ENCODE measurements at regions not wholly inside any gene's neighbourhood (a gene's known extent, or its start where the extent isn't known, plus 50 kb on each side); places are given as distances from the start of the nearest gene placed in this dataset.

GRCh38 chr9:120066315-120066714 lies 513.7 kb downstream of the CDK5RAP2 start:
- FAIRE-seq, result no peak
- H3K9me3 ChIP-seq, result no peaks in the 10 kb centered on the region
- CTCF ChIA-PET, result no interaction called here
- no peak for DNase-seq (ENCODE audit: low read depth in 1 of 2, low spot score in 1 of 2)
- H3K4me1 ChIP-seq, result no peaks in the 10 kb centered on the region
- 3% methylated on average over 3 of the region's 3 CpGs for WGBS (ENCODE audit: missing lambda C conversion rate)
- no peak overlapping the region for H3K4me3 ChIP-seq
- no peak overlapping the region for H3K27ac ChIP-seq
- ATAC-seq, result no peak
- POLR2A ChIA-PET, result no interaction called here
- no peak overlapping the region for H3K4me2 ChIP-seq
- TF ChIP-seq RNF2 (IDR thresholded peaks at IDR 0.05; ENCODE audit: borderline replicate concordance, low read depth), result no peak
- TF ChIP-seq KDM5A (IDR thresholded peaks at IDR 0.05), result no peak
- no peak for TF ChIP-seq EP300 (IDR thresholded peaks at IDR 0.05)
- no peak for TF ChIP-seq CHD2 (IDR thresholded peaks at IDR 0.05; ENCODE audit: low read length, partially characterized antibody)
- no peak for TF ChIP-seq CHD4 (IDR thresholded peaks at IDR 0.05; ENCODE audit: borderline replicate concordance)
- TF ChIP-seq BCL3 (IDR thresholded peaks at IDR 0.05), result no peak
- TF ChIP-seq JUNB (IDR thresholded peaks at IDR 0.05), result no peak
- no peak for TF ChIP-seq USF2 (IDR thresholded peaks at IDR 0.05)
- no peak for TF ChIP-seq SREBF2 (IDR thresholded peaks at IDR 0.05)
- TF ChIP-seq MAZ (IDR thresholded peaks at IDR 0.05; ENCODE audit: borderline replicate concordance, low read depth, low read length), result no peak
- no peak for TF ChIP-seq CBX8 (IDR thresholded peaks at IDR 0.05)
- no peak for TF ChIP-seq KDM1A (IDR thresholded peaks at IDR 0.05; ENCODE audit: low read depth)
- no peak for TF ChIP-seq BHLHE40 (IDR thresholded peaks at IDR 0.05; ENCODE audit: low read depth, low read length)
- no peak for TF ChIP-seq RAD21 (conservative IDR thresholded peaks at IDR 0.05 in 1 of 2, IDR thresholded peaks at IDR 0.05 in 1 of 2)
- no peak for TF ChIP-seq POLR2AphosphoS2 (conservative IDR thresholded peaks at IDR 0.05; ENCODE audit: low read length)
- no peak for TF ChIP-seq EHMT2 (IDR thresholded peaks at IDR 0.05; ENCODE audit: low read depth)
- no peak for TF ChIP-seq HOXA7 (CRISPR knock-in tag; IDR thresholded peaks at IDR 0.05)
- no peak for TF ChIP-seq CTCF (IDR thresholded peaks at IDR 0.05)

- no peaks in the 10 kb centered on the region for H3K9me3 ChIP-seq
- no peak for TF ChIP-seq POLR2A (IDR thresholded peaks at IDR 0.05; ENCODE audit: low read length)
- no peak for TF ChIP-seq CTCF (IDR thresholded peaks at IDR 0.05)
- ChIA-PET POLR2A (no interaction called here), CTCF (no interaction called here)
- H3K4me2 ChIP-seq, result no peak overlapping the region
- ATAC-seq (no peak), DNase-seq (ENCODE audit: low read depth in 1 of 2, low spot score in 1 of 2) (no peak), FAIRE-seq (no peak)
- H3K4me1 ChIP-seq, result no peaks in the 10 kb centered on the region
- WGBS (ENCODE audit: missing lambda C conversion rate), result 2% methylated on average over 4 of the region's 4 CpGs
- H3K4me3 ChIP-seq, result no peak overlapping the region
- H3K27ac ChIP-seq, result no peak overlapping the region
These were observed 514.8 kb downstream of the CDK5RAP2 start for GRCh38 chr9:120065151-120065550.

- FAIRE-seq, result no peak
These were observed 535.0 kb downstream of the CDK5RAP2 start for GRCh38 chr9:120045011-120045410.

More at GRCh38 chr9:120045011-120045410, 535.0 kb downstream of the CDK5RAP2 start:
- DNase-seq (ENCODE audit: low read depth in 1 of 2, low spot score in 1 of 2) (no peak), ATAC-seq (no peak)
- H3K27ac ChIP-seq, result no peak overlapping the region
- no peak overlapping the region for H3K4me2 ChIP-seq
- CTCF ChIA-PET, result interaction anchor here (0.6 kb wide), 1 partner anchor 39 kb away, joined by 4 read pairs; no protein-coding TSS in a partner anchor
- POLR2A ChIA-PET, result no interaction called here
- H3K4me3 ChIP-seq, result no peak overlapping the region
- no peak for TF ChIP-seq HDAC2 (IDR thresholded peaks at IDR 0.05)
- TF ChIP-seq MAFK (IDR thresholded peaks at IDR 0.05; ENCODE audit: partially characterized antibody), result no peak
- TF ChIP-seq PBX3 (IDR thresholded peaks at IDR 0.05), result no peak
- no peak for TF ChIP-seq JUN (IDR thresholded peaks at IDR 0.05)
- TF ChIP-seq EHF (CRISPR knock-in tag; IDR thresholded peaks at IDR 0.05), result no peak
- TF ChIP-seq PHF8 (IDR thresholded peaks at IDR 0.05; ENCODE audit: borderline replicate concordance, low read depth), result no peak
- no peak for TF ChIP-seq HOXB13 (CRISPR knock-in tag; IDR thresholded peaks at IDR 0.05; ENCODE audit: low read depth)
- no peak for TF ChIP-seq BHLHE40 (IDR thresholded peaks at IDR 0.05; ENCODE audit: low read depth, low read length)
- no peaks in the 10 kb centered on the region for H3K4me1 ChIP-seq
- WGBS (ENCODE audit: missing lambda C conversion rate), result 16% methylated on average over 9 of the region's 9 CpGs
- H3K9me3 ChIP-seq, result no peaks in the 10 kb centered on the region

All from A549 (cell line).